Endothelial cell of umbilical vein (primary cell): ENCODE measurements at regions not wholly inside any gene's neighbourhood (a gene's known extent, or its start where the extent isn't known, plus 50 kb on each side); places are given as distances from the start of the nearest gene placed in this dataset.

Experiments used
- BruUV-seq: library from RNA; stranded (reverse); fragments of 400-500 nt; replicated peaks from 2 replicates; lab custom pipeline; 2021; lab: Mats Ljungman, UMichigan
- CTCF ChIA-PET: fragments of 300-600, 350-600 bp; sonication (Branson Sonifier 250); formaldehyde crosslinking; loops from one replicate; lab custom pipeline; 2021; ENCODE audit warnings: antibody characterized with exemption, inconsistent platforms; lab: Charles Lee
- POLR2A ChIA-PET: fragments of 300-600, 350-600 bp; sonication (Branson Sonifier 250); formaldehyde crosslinking; loops from one replicate; lab custom pipeline; 2021; ENCODE audit warnings: antibody characterized with exemption, inconsistent platforms; lab: Charles Lee
- DNase-seq: peaks from one replicate; pipeline ENCODE4 v3.0.0-alpha.2; 2011; ENCODE audit warnings: low read depth, low spot score
- FAIRE-seq: peaks from 2 replicates; lab custom pipeline; 2011; peaks lifted over from hg19 to GRCh38; lab: Jason Lieb, UNC
- H2AFZ ChIP-seq: 2 replicates; pipeline ENCODE4 v1.6.0; 2012; ENCODE audit warnings: low read depth, low read length, control low read depth, inconsistent platforms
- H3K27ac ChIP-seq: 2 replicates; pipeline ENCODE4 v1.5.1; 2011; ENCODE audit warnings: low read depth, mild to moderate bottlenecking, control low read depth, low read length, moderate library complexity; ENCODE audit not compliant: insufficient read depth
- H3K27me3 ChIP-seq, 2 experiments: 2 replicates each; pipeline versions ENCODE4 v1.6.0 to v1.6.1; 2011; ENCODE audit warnings: low read length in 2 of 2, mixed read lengths in 1 of 2; ENCODE audit not compliant: control insufficient read depth in 2 of 2, insufficient read depth in 2 of 2
- H3K36me3 ChIP-seq, 2 experiments: 2 replicates in 1 of 2; 3 replicates in 1 of 2; pipeline ENCODE4 v1.5.1; 2011; ENCODE audit warnings: low read length in 2 of 2, mild to moderate bottlenecking in 1 of 2, moderate library complexity in 1 of 2; ENCODE audit not compliant: control insufficient read depth in 2 of 2, insufficient read depth in 2 of 2; ENCODE audit errors: extremely low read depth in 1 of 2
- H3K4me1 ChIP-seq: 3 replicates; pipeline ENCODE4 v1.5.1; 2011; ENCODE audit warnings: mild to moderate bottlenecking, low read length; ENCODE audit not compliant: control insufficient read depth, insufficient read depth; ENCODE audit errors: extremely low read depth
- H3K4me2 ChIP-seq: 2 replicates; pipeline ENCODE4 v1.6.1; 2011; ENCODE audit warnings: low read length, control low read depth, mixed read lengths; ENCODE audit not compliant: insufficient read depth
- H3K4me3 ChIP-seq, 3 experiments: fragments of 200-600 bp in 1 of 3; sonication (generic), shearing (Covaris generic) in 1 of 3; replicated peaks in 1 of 3; 2 replicates each; pipeline ENCODE4 v1.5.1; 2011 to 2016; ENCODE audit warnings: control low read depth in 3 of 3, low read length in 3 of 3, mild to moderate bottlenecking in 2 of 3, inconsistent platforms in 1 of 3, low read depth in 1 of 3, moderate library complexity in 1 of 3; ENCODE audit not compliant: insufficient read depth in 1 of 3
- H3K79me2 ChIP-seq: 2 replicates; pipeline ENCODE4 v1.6.0; 2012; ENCODE audit warnings: low read length, inconsistent platforms; ENCODE audit not compliant: control insufficient read depth, insufficient read depth
- H3K9ac ChIP-seq: replicated peaks from 2 replicates; pipeline ENCODE3; 2011; ENCODE audit warnings: low read length, control low read depth; ENCODE audit not compliant: insufficient read depth; ENCODE audit errors: extremely low read depth
- H3K9me1 ChIP-seq: replicated peaks from 3 replicates; pipeline ENCODE4 v1.6.0; 2011; ENCODE audit warnings: mild to moderate bottlenecking, low read length; ENCODE audit not compliant: control insufficient read depth, insufficient read depth; ENCODE audit errors: extremely low read depth
- H3K9me3 ChIP-seq: replicated peaks from 2 replicates; pipeline ENCODE4 v1.5.1; 2012; ENCODE audit warnings: low read length, inconsistent platforms; ENCODE audit not compliant: control insufficient read depth, insufficient read depth
- H4K20me1 ChIP-seq: replicated peaks from 2 replicates; pipeline ENCODE3; 2011; ENCODE audit warnings: mild to moderate bottlenecking, low read length; ENCODE audit not compliant: control insufficient read depth, insufficient read depth; ENCODE audit errors: extremely low read depth
- CTCF ChIP-seq, 2 donors: IDR thresholded peaks; 1 replicate in 1 of 2; 2 replicates in 1 of 2; pipeline ENCODE4 v1.5.1; 2011; ENCODE audit warnings: low read length in 2 of 2, mild to moderate bottlenecking in 2 of 2, moderate library complexity in 2 of 2, control low read depth in 1 of 2, inconsistent platforms in 1 of 2, low read depth in 1 of 2; ENCODE audit not compliant: insufficient read depth in 1 of 2; ENCODE audit errors: extremely low read depth in 1 of 2
- EZH2 ChIP-seq: IDR thresholded peaks from 2 replicates; pipeline ENCODE4 v1.6.1; 2012; ENCODE audit warnings: borderline replicate concordance, low read depth, mild to moderate bottlenecking, moderate library complexity, low read length, inconsistent platforms; ENCODE audit not compliant: severe bottlenecking
- FOS ChIP-seq: IDR thresholded peaks from 2 replicates; pipeline ENCODE4 v1.6.1; 2011; ENCODE audit warnings: mild to moderate bottlenecking, low read length, moderate library complexity, borderline replicate concordance; ENCODE audit not compliant: insufficient read depth
- GATA2 ChIP-seq: IDR thresholded peaks from 2 replicates; pipeline ENCODE4 v1.7.0; 2011; ENCODE audit warnings: low read depth, mild to moderate bottlenecking, moderate library complexity, mixed read lengths, low read length; ENCODE audit not compliant: insufficient read length, insufficient read depth
- JUN ChIP-seq: IDR thresholded peaks from 2 replicates; pipeline ENCODE4 v1.6.1; 2011; ENCODE audit warnings: borderline replicate concordance, low read depth; ENCODE audit not compliant: insufficient read length, insufficient read depth
- MYC ChIP-seq: IDR thresholded peaks from one replicate; pipeline ENCODE4 v1.6.1; 2011; ENCODE audit warnings: mild to moderate bottlenecking, low read depth, low read length
- POLR2A ChIP-seq: IDR thresholded peaks from 2 replicates; pipeline ENCODE4 v1.6.1; 2012; ENCODE audit warnings: low read depth, mild to moderate bottlenecking, control low read depth, low read length
- POLR2AphosphoS5 ChIP-seq: IDR thresholded peaks from 2 replicates; pipeline ENCODE4 v1.6.1; 2012; ENCODE audit warnings: low read depth, mild to moderate bottlenecking, control low read depth, low read length, moderate library complexity; ENCODE audit not compliant: insufficient read depth
- dilution Hi-C: fragments of 300-500 bp; cut with MboI; formaldehyde crosslinking; loops from one replicate; pipeline ENCODE4 v1.15.0; 2019; ENCODE audit warnings: low sequenced_read_pairs; ENCODE audit not compliant: extremely low pct_ligation_motif_present
- intact Hi-C: fragments of 100-400 bp; cut with micrococcal nuclease; formaldehyde crosslinking; loops from one replicate; pipeline ENCODE4 v1.10.0; 2022
- TF ChIP-seq, protein P1 (sequence below): IDR thresholded peaks from 2 replicates; pipeline ENCODE4 v1.6.1; 2011; ENCODE audit not compliant: insufficient read depth, insufficient read length

GRCh38 chr2:71826299-71826698, 321.4 kb downstream of the CYP26B1 start:
- no peaks in the 10 kb centered on the region for H3K4me1 ChIP-seq
- DNase-seq = no peak
- TF ChIP-seq, protein P1, sequence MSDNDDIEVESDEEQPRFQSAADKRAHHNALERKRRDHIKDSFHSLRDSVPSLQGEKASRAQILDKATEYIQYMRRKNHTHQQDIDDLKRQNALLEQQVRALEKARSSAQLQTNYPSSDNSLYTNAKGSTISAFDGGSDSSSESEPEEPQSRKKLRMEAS = no peak
- TF ChIP-seq EZH2 = no peak
- no peak for TF ChIP-seq POLR2A
- TF ChIP-seq GATA2 = no peak
- no peak for TF ChIP-seq JUN
- no peak for TF ChIP-seq POLR2AphosphoS5
- H3K27me3 ChIP-seq = peaks cover 10 to 33% of the 10 kb centered on the region in 2 experiments
- intact Hi-C loops (no loop called here), dilution Hi-C loops (no loop called here)
- no peak overlapping the region for H3K27ac ChIP-seq
- ChIA-PET POLR2A (interaction anchor here (0.6 kb wide), 1 partner anchor 407 kb away, joined by 3 read pairs; no protein-coding TSS in a partner anchor), CTCF (interaction anchor here (3.3 kb wide), 1 partner anchor 28 kb away, joined by 10 read pairs; no protein-coding TSS in a partner anchor)
- H2AFZ ChIP-seq = no peak overlapping the region
- H3K4me3 ChIP-seq = no peak overlapping the region
- no peaks in the 10 kb centered on the region for H3K36me3 ChIP-seq
- H3K9me3 ChIP-seq = no peaks in the 10 kb centered on the region
- H3K9ac ChIP-seq = no peak overlapping the region
- H3K4me2 ChIP-seq = no peak overlapping the region
- H3K79me2 ChIP-seq = no peaks in the 10 kb centered on the region
- no peak for FAIRE-seq
- no peaks in the 10 kb centered on the region for H3K9me1 ChIP-seq
- H4K20me1 ChIP-seq = no peaks in the 10 kb centered on the region
- BruUV-seq = no TSS peak

DNA sequence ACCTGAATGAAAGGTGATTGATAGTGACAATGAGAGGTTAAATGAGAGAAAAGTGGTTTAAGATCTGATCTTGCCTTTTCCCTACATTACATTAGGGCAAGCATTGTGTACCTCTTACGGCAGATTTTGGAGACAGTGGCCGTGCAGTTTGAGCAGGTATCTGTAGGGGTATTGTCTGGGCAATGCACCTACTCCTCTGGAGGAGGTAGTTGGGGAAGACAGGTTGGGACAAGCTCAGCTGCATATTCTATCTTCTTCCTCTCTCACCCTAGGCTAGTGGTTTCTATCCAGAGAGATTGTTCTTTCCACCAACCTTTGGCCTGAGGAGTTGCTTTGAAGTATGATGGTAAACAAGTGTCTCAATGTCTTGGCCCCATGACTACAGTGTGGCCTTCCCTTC, 323.2 kb downstream of the CYP26B1 start:
- intact Hi-C loops (no loop called here), dilution Hi-C loops (no loop called here)
- no peaks in the 10 kb centered on the region for H3K36me3 ChIP-seq
- H3K4me2 ChIP-seq = no peak overlapping the region
- no peak overlapping the region for H2AFZ ChIP-seq
- no peak for FAIRE-seq
- ChIA-PET CTCF (no interaction called here), POLR2A (no interaction called here)
- BruUV-seq = no TSS peak
- H3K9me3 ChIP-seq = no peaks in the 10 kb centered on the region
- peaks cover 7 to 35% of the 10 kb centered on the region in 2 experiments for H3K27me3 ChIP-seq
- H3K79me2 ChIP-seq = no peaks in the 10 kb centered on the region
- TF ChIP-seq GATA2 (no peak), POLR2A (no peak), CTCF (IDR thresholded peaks at IDR 0.05; ENCODE audit: extremely low read depth in 1 of 2, insufficient read depth in 1 of 2, low read depth in 1 of 2, low read length in 2 of 2) (no peak), FOS (no peak), POLR2AphosphoS5 (no peak), JUN (no peak), MYC (no peak), EZH2 (no peak)
- TF ChIP-seq, protein P1 = no peak
- no peak overlapping the region for H3K27ac ChIP-seq
- no peaks in the 10 kb centered on the region for H3K4me1 ChIP-seq
- no peak for DNase-seq
- H3K4me3 ChIP-seq = no peak overlapping the region
- no peaks in the 10 kb centered on the region for H4K20me1 ChIP-seq
- no peak overlapping the region for H3K9ac ChIP-seq
- no peaks in the 10 kb centered on the region for H3K9me1 ChIP-seq
